DMS153 (cell line): ENCODE measurements at regions not wholly inside any gene's neighbourhood (a gene's known extent, or its start where the extent isn't known, plus 50 kb on each side); places are given as distances from the start of the nearest gene placed in this dataset.

Source experiments
- DNase-seq: peaks from one replicate; lab custom pipeline; 2025; lab: John Stamatoyannopoulos, UW

GRCh38 chr20:37598100-37598543, 70.4 kb upstream of the BLCAP start:
- DNase-seq, result peak; percentile 29

- DNase-seq, result no peak
Observed at GRCh38 chr20:37596890-37597536, 69.3 kb upstream of the BLCAP start.

GRCh38 chr20:37596168-37596567, 68.5 kb upstream of the BLCAP start:
- DNase-seq, result no peak

GRCh38 chr20:37593710-37594109, 66.0 kb upstream of the BLCAP start:
- no peak for DNase-seq

DNA sequence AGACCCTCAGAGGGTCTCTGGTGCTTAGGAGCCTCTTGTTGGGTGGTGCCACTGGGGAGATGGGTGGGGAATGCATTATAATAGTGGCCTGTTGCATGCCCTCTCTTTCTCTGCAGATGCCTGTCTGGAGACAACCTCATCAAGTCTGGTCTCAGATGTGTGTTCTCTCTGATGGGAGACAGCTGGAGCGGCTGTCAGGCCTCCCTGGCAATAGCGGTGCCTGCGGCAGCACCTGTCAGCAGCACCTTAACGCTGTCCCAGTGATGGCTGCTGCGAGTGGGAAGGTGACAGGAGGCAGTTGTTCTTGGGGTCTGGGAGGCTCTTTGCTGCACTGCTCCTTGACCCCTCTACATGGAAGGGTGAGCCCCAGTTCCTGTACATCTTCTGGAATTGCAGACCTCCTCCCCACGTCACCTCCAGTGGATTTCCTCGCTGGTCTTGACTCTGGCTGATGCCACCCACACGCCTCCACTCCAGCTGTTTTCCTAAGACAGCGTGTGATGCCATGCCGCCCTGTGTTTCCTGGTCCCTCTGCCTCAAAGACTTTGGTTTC, 63.3 kb upstream of the BLCAP start:
- no peak for DNase-seq

- no peak for DNase-seq
Observed at GRCh38 chr20:37586078-37586477, 58.4 kb upstream of the BLCAP start.

DNA sequence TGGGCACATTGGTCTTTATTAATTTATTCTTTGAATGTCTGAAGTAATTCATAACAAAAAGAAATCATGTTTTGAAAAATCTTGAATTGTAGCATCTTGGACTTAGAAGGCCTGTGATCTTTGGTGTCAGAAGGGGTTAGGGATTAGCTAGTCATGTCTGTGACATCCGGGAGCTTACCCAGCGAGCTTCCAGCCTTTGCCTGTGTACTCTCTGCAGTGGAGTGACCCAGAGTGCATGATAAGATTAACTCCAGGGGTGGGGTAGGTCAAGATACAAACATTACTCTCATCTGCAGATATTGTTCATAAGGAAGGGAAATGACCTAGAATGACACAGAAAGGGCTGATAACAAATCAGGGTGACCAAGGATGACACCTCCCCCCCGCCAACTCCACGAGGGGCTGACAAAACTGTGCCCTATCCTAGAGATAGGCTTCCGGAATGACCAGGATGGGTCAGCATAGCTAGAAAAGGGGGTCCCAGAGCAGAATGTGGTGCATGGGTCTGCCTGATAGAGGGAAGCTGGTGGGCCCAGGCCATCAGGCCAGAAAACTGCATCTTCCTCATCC, 56.6 kb upstream of the BLCAP start:
- DNase-seq, result no peak

DNA sequence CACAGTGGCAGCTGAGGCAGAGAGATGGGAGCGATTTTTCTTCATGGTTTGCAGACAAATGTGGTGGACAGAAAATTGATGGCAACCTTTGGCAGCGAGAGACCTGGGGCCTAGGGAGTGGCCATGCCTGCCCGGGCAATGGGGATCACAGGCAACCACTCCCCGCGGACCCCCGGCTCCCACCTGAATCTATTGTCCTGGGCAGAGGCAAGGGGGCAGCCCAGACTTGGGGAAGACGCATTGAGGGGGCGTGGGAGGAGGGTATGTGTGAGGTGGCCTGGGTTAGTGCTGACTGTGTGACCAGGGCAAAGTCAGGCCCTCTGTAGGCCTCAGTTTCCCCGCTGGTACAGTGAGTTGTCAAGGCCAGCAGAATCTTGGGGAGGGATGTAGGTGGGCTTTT, 53.6 kb upstream of the BLCAP start:
- no peak for DNase-seq

GRCh38 chr20:37580069-37580468, 52.4 kb upstream of the BLCAP start:
- no peak for DNase-seq

- no peak for DNase-seq
Observed at GRCh38 chr20:37579106-37579505, 51.4 kb upstream of the BLCAP start.

GRCh38 chr20:37577981-37578380, 50.3 kb upstream of the BLCAP start:
- no peak for DNase-seq
